NCI-H1417 treated with DMSO at 0.1 percent for 48 hours (cell line): ENCODE measurements at regions not wholly inside any gene's neighbourhood (a gene's known extent, or its start where the extent isn't known, plus 50 kb on each side); places are given as distances from the start of the nearest gene placed in this dataset.
"Not testable (repeated sequence)": the region's sequence is repeated elsewhere in the genome, so short reads cannot be mapped to it uniquely, and the experiment has no call there.

Source experiments
- DNase-seq: peaks from one replicate; lab custom pipeline; 2025; lab: John Stamatoyannopoulos, UW

GRCh38 chr11:97684486-97685439, 1295.0 kb downstream of the JRKL start:
- no peak for DNase-seq

DNA sequence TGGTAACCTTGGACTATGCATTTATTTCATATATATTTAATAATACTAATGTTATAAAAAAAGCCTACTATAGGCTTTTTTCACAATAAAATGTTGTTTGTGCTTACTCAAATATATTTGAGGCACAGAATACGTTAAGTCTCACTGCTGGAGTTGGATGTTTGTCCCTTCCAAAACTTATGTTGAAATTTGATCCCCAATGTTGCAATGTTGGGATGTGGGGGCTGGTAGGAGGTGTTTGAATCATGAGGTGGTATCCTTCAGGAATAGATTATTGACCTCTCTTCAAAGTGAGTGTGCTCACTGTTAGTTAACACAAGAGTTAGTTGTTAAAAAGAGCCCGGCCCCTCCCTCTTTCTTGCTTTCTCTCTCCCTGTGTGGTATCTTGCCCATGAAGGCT, 1295.9 kb downstream of the JRKL start:
- DNase-seq, result no peak

GRCh38 chr11:97687111-97687510, 1297.3 kb downstream of the JRKL start:
- DNase-seq, result no peak

- DNase-seq, result no peak
Measured at GRCh38 chr11:97691061-97691460, 1301.2 kb downstream of the JRKL start.

- no peak for DNase-seq
Measured at GRCh38 chr11:97702951-97703350, 1313.1 kb downstream of the JRKL start.

DNA sequence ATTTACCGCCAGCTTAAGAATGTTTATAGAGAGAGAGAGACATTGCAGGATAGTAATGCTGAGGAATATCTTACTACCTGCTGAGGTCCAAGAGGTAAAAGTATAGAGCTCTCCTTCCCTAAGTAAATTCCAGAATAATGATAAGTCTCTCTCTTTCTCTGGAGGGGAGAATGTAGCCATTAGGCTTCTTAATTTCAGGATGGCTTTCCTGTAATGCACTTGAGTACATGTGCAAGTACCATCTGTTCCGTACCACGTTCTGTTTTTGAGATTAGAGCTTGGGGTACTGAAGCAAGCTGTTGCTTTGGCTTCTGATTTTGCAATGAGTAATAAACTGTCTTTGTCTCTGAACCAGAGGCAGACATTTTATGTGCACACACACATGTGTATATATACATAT, 1314.0 kb downstream of the JRKL start:
- DNase-seq, result no peak

GRCh38 chr11:97705441-97705840, 1315.3 kb upstream of the CNTN5 start:
- DNase-seq, result not testable (repeated sequence)

DNA sequence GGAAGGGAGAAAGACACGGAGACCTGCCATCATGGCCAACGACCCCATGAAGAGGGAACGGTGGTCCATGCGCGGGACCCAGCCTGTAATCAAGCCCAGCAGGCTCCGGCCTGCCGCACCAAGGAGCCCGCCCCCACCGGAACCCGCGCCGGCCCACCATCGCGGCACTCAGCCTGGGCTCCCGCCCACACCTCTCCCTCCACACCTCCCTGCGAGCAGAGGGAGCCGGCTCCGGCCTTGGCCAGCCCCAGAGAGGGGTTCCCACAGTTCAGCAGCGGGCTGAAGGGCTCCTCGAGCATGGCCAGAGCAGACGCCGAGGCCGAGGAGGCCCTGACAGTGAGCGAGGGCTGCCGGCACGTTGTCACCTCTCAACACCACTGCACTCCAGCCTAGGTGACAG, 1302.8 kb upstream of the CNTN5 start:
- DNase-seq, result no peak

- no peak for DNase-seq
Measured at GRCh38 chr11:97722065-97722464, 1298.7 kb upstream of the CNTN5 start.

GRCh38 chr11:97722721-97723120, 1298.0 kb upstream of the CNTN5 start:
- DNase-seq, result no peak

DNA sequence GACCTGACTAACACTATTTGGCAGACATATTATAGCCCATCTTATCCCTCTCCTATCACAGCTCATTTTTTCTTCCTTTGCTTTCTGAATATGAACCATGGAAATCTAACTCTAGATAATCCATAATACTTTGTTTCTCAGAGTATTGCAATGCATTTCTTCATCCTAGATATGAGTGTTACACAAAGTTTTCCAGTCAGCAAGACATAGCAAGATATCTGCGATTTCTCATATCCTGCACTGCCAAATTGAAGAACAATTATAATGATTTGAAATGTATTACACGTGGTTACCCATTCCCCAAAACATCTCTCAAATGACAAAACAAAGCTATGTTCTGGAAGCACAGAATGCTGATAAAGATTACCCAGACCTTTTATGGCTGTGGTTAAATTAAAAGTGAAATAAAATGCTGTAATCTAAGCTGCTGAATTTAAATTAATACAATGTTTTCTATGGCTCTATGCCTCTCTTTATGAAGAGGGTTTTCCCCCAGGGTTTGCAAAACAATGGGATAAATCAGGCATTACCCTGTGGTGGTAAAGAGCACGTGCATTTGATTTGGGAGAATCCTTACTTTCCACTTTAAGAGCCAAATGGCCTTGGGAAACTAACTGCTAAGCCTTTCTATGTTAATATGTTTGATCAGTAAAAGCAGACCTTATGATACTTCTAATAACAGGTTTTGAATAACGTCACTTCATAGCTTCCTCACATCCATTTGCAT, 1291.0 kb upstream of the CNTN5 start:
- DNase-seq, result no peak

- no peak for DNase-seq
Measured at GRCh38 chr11:97732011-97732632, 1288.6 kb upstream of the CNTN5 start.

DNA sequence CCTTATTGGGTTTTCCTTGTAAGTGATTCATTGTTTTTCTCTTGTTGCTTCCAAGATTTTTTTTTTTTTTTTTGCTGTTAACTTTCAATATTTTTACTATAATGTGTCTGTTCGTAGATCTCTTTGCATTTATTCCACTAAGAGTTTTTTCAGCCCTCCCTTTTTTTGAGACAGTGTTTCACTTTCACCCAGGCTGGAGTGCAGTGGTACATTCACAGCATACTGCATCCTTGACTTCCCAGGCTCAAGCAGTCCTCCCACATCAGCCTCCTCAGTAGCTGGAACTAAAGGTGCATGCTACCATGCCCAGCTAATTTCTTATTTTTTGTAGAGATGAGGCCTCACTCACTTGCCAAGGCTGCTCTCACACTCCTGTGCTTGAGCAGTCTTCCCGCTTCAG, 1282.0 kb upstream of the CNTN5 start:
- DNase-seq, result no peak

- DNase-seq, result no peak
Measured at GRCh38 chr11:97739932-97740800, 1280.6 kb upstream of the CNTN5 start.

- DNase-seq, result no peak
Measured at GRCh38 chr11:97740801-97741151, 1280.0 kb upstream of the CNTN5 start.

DNA sequence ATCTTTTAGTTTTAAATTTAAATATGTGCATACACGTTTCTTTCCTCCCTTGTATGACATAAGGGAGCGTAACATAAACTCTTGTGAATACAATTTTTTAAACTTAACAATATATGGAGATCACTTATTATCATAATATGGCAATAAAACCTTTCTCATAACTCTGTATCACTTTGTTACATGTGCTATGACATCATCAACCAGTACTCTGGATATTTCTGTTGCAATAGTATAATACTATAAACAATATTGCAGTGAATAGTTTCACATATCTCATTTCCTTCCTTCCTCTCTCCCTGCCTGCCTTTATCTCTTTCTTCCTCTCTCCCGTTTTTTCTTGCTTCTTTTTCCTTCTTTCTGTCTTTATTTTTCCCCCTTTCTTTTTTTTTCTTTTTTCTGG, 1278.0 kb upstream of the CNTN5 start:
- no peak for DNase-seq

DNA sequence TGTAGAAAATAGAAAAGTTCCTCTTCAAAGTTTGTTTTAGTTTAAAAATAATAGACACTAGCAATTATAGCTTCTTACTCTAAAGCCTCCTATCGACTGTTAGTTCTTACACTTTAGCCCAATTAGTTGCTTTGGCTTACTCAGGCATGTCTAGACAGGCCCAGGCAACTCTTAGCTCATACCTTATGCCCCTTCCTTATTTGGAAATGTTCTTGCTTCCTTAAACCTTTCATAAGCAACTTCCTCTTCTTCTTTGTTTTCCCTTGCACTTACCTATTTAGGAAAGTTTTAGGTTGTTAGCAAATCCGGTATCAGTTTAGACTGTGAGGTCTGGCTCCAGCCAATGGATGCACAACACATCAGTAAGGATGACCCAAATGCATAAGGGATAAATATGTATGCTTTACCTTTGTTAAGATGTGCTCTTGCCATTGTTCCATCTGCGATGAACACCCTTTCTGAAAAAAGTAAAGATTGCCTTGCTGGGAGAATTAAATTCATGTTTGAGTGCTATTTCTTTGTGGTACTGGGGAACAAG, 1277.5 kb upstream of the CNTN5 start:
- DNase-seq, result no peak

- DNase-seq, result no peak
Measured at GRCh38 chr11:97745515-97746050, 1275.2 kb upstream of the CNTN5 start.

- no peak for DNase-seq
Measured at GRCh38 chr11:97746818-97747217, 1273.9 kb upstream of the CNTN5 start.

GRCh38 chr11:97751405-97751804, 1269.3 kb upstream of the CNTN5 start:
- no peak for DNase-seq

GRCh38 chr11:97751952-97752351, 1268.8 kb upstream of the CNTN5 start:
- no peak for DNase-seq
